ENCODE measurements at regions not wholly inside any gene's neighbourhood (a gene's known extent, or its start where the extent isn't known, plus 50 kb on each side); places are given as distances from the start of the nearest gene placed in this dataset.
A peak's percentile ranks its signal among the peaks of the same experiment; 100 is the strongest.

DNA sequence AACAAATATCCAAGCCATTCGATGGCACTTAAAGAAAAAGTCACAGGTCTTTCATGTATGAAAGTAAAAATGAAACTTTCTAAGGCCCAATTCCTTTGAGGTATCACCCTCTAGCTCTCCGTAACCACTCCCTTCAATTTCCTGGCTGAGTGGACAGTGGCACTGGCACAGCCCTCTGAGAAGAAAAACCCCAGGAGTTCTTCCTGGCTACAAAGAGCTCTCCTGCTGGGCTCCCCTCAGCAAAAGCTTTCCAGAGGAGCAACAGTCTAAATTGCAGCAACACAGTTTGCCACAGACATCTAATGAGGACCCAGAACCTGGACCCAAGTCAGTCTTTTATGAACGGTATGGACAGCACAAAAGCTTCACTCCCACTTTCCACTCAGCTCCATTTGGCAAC lies 71.8 kb downstream of the FUNDC1 start:
- no peak for DNase-seq (ENCODE audit: low read depth in 2 of 2)

DNA sequence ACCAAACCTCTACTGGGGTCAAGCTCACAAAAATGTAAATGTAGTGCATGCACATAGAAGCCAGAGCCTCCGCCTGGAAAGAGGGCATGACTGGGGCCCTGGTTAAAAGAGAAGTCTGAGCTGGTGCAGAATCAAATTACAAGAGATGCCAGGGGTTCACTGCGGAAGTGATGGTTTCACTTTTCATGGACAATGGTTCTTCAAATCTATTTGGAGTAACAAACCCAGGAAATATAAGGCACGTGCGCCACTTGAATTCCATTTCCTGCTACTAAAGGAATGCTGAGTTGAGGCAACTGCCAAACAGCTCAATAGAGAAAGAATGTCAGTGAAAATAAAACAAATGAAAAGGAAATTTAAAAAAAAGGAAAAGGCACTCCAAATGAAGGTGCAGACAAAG lies 79.8 kb downstream of the FUNDC1 start:
- no peak for DNase-seq (ENCODE audit: low read depth in 2 of 2)

DNA sequence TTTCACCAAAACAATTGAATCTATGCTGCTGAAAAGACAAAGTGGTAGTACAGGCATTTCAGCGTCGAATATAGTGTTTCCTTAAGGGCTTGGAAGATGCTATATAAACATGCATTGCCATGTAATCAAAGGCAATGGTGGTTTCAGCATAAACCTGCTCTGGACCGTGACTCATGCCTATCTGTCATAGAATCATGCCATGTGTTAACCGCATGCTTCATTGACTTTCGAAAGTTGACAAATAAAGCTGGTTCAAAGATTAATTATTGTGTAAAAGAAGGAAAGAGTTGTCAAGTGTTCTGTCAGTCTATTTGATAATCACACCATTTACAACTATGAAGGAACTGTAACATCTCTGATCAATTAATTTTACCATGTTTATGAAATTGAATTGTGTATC lies 83.2 kb downstream of the FUNDC1 start:
- no peak for DNase-seq (ENCODE audit: low read depth in 2 of 2)

DNA sequence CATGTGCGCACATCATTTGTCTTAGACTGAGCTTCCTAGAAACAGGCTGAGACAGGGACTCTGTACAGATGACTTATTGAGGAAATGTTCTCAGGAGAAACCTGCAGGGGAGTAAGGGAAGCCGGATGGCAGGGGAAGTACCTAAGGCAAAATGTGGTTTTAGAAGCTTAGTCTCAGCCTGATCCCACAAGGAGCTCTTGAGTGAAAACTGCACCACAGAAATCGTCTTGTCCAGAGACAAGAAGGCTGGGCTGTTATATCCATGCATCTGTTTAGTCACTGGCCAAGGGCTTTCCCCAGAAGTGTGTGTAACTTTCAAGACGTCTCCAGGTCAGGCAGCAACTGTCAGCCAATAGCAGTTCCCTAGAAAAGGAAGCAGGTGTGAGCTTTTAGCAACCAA lies 86.0 kb downstream of the FUNDC1 start:
- DNase-seq (ENCODE audit: low read depth in 2 of 2) = no peak

DNA sequence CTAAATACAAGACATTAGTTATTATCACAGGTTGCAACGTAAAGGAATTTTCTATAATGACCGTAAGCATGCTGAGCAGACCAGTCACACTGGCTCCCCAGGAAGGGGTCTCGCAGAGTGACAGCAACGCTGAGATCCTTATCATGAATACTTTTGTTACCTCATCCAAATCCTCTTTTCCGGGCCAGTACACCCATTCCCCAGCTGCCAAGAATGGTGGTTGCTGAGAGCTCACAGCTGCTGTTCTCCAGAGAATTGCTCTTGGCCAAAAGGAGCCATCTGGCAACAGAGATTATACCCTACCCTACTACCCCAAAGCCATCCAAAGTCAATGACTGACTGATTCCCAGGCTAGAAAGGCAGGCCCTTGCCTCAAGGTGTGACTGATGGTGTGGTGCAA lies 91.6 kb downstream of the FUNDC1 start:
- no peak for DNase-seq (ENCODE audit: low read depth in 2 of 2)

DNA sequence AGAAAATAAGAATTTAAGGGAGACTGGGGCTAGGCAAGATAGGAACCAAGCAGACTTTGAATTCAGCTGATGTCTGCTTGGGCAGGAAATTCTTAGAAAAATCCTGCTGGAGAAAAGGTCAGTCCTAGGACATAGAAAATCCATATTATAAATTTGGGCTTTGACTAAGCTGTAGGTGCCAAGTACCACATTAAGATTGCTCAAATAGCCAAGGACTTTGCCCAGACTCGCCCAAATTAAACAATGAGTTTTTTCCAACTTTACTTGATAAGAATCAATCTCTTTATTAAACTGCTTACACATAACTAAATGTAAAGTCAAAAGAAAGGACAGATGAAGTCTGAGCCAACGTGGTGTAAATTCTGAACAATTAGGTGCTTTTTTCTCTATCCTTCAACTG lies 95.4 kb downstream of the FUNDC1 start:
- no peak for DNase-seq (ENCODE audit: low read depth in 2 of 2)

DNA sequence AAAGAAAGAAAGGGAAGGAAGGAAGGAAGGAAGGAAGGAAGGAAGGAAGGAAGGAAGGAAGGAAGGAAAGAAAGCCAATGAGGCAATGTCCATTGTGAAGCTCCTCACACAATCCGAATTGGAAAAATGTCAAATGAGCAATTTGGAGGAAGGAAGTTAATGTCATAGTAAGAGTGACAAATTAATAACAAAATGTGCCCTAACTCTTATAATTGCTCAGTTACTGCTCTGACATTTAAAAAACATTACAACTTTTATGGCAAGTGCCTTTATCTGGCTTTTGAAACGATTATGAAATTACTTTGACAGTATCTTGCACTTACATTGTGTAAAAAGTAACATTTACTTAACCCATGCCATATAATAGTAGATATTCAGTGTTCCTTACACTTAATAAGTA lies 96.5 kb upstream of the EFHC2 start:
- DNase-seq (ENCODE audit: low read depth in 2 of 2) = no peak

DNA sequence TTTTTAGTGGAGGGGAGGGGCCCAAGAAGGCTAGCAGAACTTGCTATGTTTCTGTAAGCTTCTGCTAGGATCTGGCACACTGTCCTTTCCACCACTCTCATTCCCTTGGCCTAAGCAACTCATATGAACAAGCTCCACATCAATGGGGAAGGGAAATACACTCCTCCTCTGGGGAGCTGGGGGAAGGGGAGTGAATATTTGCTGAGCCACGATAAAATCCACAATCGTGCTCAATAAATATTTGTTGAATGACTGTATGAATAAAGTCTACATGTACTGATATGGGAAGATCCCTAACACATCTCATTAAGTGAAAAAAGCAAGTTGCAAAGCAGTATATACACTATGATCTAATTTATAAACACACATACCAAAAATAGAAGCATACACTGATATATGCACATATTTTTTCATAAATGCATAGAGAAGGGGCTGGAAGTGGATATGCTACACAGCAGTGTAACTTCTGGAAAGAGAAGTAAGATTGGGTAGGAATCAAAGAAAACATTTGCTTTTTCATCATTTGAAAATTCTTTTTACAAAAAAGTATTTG lies 95.8 kb upstream of the EFHC2 start:
- no peak for DNase-seq (ENCODE audit: low read depth in 2 of 2)

DNA sequence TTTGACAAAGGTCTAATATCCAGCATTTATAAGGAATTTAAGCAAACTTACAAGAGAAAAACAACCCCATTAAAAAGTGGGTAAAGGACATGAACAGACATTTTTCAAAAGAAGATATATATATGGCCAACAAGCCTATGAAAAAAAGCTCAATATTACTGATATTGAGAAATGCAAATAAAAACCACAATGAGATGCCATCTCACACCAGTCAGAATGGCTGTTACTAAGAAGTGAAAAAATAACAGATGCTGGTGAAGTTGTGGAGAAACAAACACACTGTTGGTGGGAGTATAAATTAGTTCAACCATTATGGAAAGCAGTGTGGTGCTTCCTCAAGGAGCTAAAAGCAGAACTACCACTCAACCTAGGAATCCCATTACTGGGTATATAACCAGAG lies 91.6 kb upstream of the EFHC2 start:
- DNase-seq (ENCODE audit: low read depth in 2 of 2) = no peak

DNA sequence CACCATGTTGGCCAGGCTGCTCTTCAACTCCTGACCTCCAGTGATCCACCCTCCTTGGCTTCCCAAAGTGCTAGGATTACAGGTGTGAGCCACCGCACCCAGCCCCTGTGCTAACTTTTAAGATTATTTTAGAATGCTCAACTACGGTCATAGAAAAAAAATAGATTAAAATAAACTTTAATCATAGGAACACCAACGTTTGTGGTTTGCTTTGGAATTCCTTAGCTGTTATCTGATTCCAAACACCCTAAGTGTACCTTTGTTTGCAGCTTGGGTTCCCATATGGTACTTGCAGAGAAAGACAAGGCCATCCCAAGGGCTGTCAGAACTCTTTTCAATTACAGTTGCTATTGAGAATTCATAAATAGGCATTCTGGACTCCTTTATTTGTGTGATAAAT lies 90.1 kb upstream of the EFHC2 start:
- no peak for DNase-seq (ENCODE audit: low read depth in 2 of 2)

DNA sequence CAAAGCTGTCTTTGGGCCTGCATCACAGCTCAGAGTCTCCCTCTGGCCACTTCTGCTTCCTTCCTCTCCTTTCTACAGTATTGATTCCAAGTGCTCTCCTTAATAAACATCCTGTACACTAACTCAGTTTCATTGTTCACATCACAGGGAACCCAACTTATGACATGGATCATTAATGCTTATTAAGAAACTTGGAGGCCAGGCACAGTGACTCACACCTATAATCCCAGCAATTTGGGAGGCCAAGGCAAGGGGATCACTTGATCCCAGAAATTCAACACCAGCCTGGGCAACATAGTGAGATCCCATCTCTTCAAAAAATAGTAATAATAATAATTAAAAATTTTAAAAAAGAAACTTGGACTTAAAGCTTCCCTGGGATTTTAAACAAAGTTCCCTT lies 89.2 kb upstream of the EFHC2 start:
- no peak for DNase-seq (ENCODE audit: low read depth in 2 of 2)

DNA sequence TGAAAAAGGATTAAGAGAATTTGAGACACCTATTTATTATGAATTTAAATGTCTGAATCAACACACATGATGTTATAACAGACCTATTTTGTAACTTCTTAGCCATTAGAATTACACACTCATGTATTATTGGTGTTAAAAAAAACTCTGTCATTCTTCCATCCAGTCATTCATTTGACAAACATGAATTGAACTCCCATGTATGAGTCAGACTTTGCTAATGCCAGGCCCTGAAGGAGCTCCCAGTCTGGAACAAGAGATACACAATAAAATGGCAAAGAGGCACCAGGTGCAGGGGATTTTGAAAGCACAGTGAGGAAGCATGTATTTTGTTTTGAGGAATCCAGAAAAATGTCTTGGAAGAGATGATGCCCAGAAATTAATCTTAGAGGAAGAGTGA lies 87.7 kb upstream of the EFHC2 start:
- no peak for DNase-seq (ENCODE audit: low read depth in 2 of 2)

DNA sequence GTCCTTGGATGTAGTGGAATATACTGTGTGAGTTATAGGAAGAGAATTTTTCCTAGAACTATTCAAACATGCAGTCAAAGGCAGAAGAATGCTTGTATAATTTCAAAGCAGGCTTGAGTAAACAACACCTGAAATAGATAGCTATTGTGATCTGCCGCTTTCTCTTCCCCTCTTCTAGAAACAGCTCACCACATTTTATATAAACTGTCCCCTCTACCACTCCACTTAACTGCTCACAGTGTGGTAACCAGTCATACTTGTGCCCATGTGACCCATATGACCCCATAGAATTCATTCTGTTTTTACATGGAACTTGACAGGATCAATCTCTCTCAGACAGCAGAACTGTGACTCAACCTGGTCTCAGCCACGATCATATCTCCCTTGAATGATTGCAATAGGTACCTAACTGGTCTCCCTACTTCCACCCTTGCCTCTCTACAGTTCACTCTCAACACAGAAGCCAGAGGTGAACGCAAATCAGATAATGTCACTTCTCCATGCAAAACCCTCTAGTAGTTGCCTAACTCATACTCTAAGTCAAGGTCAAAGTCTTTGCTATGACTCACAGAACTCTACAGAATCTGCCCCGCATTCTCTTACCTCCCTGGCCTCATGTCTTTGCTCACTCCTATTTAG lies 85.6 kb upstream of the EFHC2 start:
- no peak for DNase-seq (ENCODE audit: low read depth in 2 of 2)

DNA sequence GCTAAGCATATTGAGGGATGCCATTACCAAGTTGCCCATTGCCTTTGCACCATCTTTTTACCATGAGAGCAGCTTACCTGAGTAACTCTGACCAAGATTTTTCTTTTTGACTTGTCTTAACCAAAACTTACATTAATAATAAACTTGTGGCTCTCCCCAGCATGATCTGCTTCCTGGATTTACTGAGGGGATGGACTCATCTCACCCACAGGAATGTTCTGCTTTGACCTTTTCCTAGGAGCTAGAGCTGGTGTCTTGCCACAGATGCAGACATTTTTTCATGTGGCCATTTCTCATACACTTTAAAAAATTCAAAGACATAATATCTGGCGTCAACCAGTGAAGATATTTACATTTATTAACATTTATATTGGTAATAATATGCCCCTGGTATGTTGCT lies 79.2 kb upstream of the EFHC2 start:
- no peak for DNase-seq (ENCODE audit: low read depth in 2 of 2)

DNA sequence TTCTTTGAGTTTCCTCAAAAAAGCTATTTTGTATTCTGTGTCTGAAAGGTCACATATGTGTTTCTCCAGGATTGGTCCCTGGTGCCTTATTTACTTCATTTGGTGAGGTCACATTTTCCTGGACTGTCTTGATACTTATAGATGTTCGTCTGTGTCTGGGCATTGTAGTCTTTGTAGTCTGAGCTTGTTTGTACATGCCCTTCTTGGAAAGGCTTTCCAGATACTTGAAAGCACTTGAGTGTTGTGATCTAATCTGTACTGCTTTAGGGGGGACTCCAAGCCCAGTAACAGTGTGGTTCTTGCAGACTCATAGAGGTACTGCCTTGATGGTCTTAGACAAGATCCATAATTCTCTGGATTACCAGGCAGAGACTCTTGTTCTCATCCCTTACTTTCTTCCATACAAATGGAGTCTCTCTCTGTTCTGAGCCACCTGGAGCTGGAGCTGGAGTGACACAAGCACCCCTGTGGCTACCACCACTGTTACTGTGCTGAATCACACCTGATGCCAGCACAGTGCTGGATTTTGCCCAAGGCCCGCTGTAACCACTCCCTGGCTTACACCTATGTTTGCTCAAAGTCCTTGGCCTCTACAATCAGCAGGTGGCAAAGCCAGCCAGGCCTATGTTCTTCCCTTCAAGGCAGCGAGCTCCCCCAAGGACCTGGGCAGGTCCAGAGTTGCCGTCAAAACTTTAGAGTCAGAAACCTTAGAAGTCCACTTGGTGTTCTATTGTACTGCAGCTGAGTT lies 72.3 kb upstream of the EFHC2 start:
- DNase-seq (ENCODE audit: low read depth in 2 of 2) = no peak

DNA sequence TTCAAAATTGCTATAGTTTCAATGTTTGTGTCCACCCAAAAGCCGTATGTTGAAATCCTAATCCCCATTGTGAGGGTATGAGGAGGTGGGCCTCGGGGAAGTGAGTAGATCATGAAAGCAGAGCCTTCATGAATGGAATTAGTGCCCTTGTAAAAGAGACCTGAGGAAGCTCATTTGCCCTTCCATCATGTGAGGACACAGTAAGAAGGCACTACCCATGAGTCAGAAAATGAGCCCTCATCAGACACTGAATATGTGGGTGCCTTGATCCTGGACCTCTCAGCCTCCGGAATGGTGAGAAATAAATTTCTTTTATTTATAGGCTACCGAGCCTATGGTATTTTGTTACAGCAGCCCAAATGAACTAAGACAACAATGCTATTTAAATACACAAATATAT lies 57.7 kb upstream of the EFHC2 start:
- no peak for DNase-seq (ENCODE audit: low read depth in 2 of 2)

DNA sequence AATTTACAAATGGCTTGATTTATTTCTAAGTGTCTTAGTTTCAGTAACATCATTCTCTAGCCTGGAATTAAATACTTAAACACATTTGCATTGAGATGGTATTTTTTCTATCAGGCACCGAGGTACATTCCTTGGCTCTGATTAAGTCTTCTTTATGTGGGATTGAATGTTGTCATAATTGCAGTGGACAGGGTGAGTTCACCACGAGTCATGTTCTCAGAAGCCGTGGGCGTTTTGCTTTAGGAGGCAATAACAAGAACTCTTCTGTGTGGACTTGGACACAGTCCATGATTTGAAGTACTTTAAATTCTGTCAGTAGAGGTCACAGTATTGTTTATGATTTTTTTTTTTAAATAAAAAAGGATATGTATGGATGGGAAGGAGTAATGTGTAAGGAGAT lies 57.1 kb upstream of the EFHC2 start:
- peak; percentile 15 to 32 for DNase-seq (ENCODE audit: low read depth in 2 of 2)

DNA sequence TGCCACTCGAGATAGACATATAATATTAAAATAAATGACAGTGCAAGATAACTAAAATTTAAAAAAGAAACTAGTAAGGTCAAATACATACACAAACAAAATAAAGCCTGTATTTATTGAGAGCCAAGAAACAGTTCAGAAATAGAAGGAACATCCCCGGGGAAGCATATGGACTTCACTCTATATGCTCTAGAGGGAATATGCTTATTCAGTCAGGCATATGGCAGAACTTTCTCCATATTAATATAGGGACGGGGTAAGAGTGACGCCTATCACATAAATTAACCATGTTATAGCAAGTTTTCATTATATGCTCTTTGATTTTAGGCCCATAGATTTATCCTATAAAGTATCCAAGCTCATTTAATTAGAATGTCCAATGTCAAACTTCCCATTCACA lies 56.7 kb upstream of the EFHC2 start:
- no peak for DNase-seq (ENCODE audit: low read depth in 2 of 2)
